GM12865 (cell line): ENCODE measurements at regions not wholly inside any gene's neighbourhood (a gene's known extent, or its start where the extent isn't known, plus 50 kb on each side); places are given as distances from the start of the nearest gene placed in this dataset.

ENCODE experiments used
- DNase-seq: peaks from one replicate; pipeline ENCODE4 v3.0.0; 2010; ENCODE audit warnings: low read depth
- H3K4me3 ChIP-seq: 2 replicates; pipeline ENCODE4 v1.5.1; 2011; ENCODE audit warnings: mild to moderate bottlenecking, low read depth, low read length, control low read depth
- CTCF ChIP-seq: IDR thresholded peaks from 2 replicates; pipeline ENCODE4 v1.5.1; 2011; ENCODE audit warnings: low read length, control low read depth, low read depth, inconsistent platforms; ENCODE audit not compliant: insufficient read depth; ENCODE audit errors: missing control alignments

- no peak for DNase-seq
- no peak overlapping the region for H3K4me3 ChIP-seq
- TF ChIP-seq CTCF: no peak
These were observed 357.1 kb downstream of the TCERG1L start for GRCh38 chr10:130954326-130954905.

DNA sequence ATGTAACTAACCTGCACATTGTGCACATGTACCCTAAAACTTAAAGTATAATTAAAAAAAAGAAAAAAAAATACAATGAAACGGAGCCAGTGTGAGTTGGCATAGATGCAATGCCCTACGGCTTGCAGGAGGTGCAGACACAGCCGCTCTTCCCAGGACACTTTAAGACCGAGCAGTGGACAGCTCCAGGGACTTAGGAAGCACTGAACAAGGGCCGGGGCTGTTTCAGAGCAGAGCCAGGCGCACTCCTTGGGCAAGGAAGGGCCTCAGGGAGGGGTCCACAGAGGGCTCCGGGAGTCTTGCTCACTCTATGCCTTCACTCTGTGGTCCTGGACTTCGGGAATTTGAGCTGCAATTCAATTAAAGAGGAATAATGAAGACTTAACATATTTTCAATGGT, 355.3 kb downstream of the TCERG1L start:
- DNase-seq: no peak
- no peak overlapping the region for H3K4me3 ChIP-seq
- TF ChIP-seq CTCF: no peak

GRCh38 chr10:130957423-130957822, 354.1 kb downstream of the TCERG1L start:
- TF ChIP-seq CTCF: no peak
- DNase-seq: no peak
- H3K4me3 ChIP-seq: no peak overlapping the region

GRCh38 chr10:130958003-130958402, 353.5 kb downstream of the TCERG1L start:
- no peak overlapping the region for H3K4me3 ChIP-seq
- DNase-seq: no peak
- no peak for TF ChIP-seq CTCF

DNA sequence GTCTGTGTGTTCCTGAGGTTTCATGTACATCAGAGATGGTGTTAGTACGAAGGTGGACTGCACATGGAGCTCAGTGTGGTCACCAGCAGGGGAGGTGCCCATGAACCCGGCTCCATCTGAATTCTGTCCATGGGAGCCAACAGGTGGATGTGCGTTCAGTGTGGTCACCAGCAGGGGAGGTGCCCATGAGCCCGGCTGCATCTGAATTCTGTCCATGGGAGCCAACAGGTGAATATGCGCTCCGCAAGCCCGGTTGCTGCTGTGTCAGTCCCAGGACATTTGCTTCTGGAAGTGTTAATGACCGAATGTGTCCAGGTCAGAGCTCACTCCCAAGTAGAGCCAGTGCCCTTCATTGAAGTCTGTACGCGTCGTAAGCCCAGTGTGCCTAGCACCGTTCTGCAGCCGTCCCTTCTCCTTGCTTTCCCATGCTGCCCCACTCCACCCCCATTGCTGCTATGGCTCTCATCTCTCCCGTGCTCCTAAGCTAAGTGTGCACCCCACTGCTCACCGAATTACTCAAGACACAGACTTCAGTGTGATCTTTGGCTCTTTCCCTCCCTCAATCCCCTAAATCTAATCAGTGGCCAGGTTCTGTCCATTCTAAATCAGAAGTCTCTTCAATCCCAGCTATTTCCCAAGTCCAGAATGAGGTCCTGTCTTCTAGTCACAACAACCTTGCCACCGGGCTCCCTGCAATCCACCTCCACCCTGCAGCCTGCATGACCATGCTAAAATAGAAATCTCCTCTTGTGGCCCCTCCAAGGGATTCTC, 352.4 kb downstream of the TCERG1L start:
- TF ChIP-seq CTCF: no peak
- no peak for DNase-seq
- no peak overlapping the region for H3K4me3 ChIP-seq

GRCh38 chr10:130959752-130960195, 351.7 kb downstream of the TCERG1L start:
- no peak overlapping the region for H3K4me3 ChIP-seq
- TF ChIP-seq CTCF: no peak
- DNase-seq: no peak
